ENCODE measurements at regions not wholly inside any gene's neighbourhood (a gene's known extent, or its start where the extent isn't known, plus 50 kb on each side); places are given as distances from the start of the nearest gene placed in this dataset.

DNA sequence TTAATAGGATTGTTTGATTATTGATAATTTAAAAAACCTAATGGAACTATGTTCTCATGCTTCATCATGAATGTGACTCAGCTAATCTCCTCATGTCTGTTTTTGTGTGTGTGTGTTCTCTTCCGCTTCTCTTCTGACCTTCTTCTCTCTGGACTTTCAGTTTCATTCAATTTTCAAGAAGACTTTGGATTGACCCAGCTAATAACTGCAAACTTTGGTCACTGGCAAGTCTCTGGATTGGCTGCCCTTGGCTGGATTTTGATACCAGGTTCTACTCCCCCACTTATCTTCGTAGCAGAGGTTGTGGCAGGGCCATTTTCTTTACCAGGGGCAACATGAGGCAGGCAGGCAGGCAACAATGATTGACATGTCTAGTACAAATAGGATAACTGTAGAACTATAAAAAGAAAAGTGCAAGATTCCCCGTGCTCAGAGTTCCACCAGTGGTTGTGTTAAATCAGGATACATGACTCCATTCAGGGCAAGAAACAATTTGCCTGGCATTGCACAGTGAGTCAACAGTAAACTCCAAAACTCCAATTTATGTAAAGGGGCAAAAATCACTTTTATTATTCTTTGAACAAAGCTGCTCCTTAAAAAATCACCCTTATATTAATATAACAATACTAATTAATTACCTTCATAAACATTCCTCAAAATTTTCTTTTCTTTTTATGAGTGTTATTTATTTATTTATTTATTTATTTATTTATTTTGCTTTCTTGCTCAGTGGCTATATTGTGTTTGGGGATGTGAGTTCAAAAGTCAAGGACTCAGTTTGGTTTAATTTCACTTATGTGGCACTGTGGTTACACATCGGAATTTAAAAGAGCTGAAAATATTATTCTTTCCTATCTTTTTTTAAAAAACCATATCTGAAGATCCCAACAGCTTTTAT lies 167.6 kb downstream of the RND3 start:
- ChIA-PET CTCF (no interaction called here), POLR2A (no interaction called here)
- Mint-ChIP-seq H3K4me1 (ENCODE audit: low read depth) (no peaks in the 10 kb centered on the region), H3K9me3 (peaks cover 3% of the 10 kb centered on the region), H3K27me3 (no peaks in the 10 kb centered on the region), H3K27ac (no peak overlapping the region), H3K36me3 (ENCODE audit: low read depth) (no peaks in the 10 kb centered on the region), H3K4me3 (no peak overlapping the region)
- Histone ChIP-seq H3K9me3 (ENCODE audit: control insufficient read depth in 1 of 2, insufficient read depth in 1 of 2, low read length in 2 of 2) (peaks cover 0 to 3% of the 10 kb centered on the region in 2 experiments), H3K4me3 (ENCODE audit: low read length) (no peak overlapping the region), H3K4me1 (ENCODE audit: insufficient read depth, low read length) (no peaks in the 10 kb centered on the region), H3K27me3 (ENCODE audit: control insufficient read depth in 1 of 2, insufficient read depth in 2 of 2, low read length in 2 of 2) (no peaks in the 10 kb centered on the region), H3K27ac (ENCODE audit: low read depth in 1 of 2, low read length in 2 of 2) (no peak overlapping the region), H3K36me3 (ENCODE audit: insufficient read depth, low read length) (no peaks in the 10 kb centered on the region)
- TF ChIP-seq, protein P1, sequence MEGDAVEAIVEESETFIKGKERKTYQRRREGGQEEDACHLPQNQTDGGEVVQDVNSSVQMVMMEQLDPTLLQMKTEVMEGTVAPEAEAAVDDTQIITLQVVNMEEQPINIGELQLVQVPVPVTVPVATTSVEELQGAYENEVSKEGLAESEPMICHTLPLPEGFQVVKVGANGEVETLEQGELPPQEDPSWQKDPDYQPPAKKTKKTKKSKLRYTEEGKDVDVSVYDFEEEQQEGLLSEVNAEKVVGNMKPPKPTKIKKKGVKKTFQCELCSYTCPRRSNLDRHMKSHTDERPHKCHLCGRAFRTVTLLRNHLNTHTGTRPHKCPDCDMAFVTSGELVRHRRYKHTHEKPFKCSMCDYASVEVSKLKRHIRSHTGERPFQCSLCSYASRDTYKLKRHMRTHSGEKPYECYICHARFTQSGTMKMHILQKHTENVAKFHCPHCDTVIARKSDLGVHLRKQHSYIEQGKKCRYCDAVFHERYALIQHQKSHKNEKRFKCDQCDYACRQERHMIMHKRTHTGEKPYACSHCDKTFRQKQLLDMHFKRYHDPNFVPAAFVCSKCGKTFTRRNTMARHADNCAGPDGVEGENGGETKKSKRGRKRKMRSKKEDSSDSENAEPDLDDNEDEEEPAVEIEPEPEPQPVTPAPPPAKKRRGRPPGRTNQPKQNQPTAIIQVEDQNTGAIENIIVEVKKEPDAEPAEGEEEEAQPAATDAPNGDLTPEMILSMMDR (IDR thresholded peaks at IDR 0.05), result no peak
- ATAC-seq (ENCODE audit: poor library complexity), result no peak
- no peak for DNase-seq
- intact Hi-C loops (cut with DNase I, micrococcal nuclease), result no loop called here

DNA sequence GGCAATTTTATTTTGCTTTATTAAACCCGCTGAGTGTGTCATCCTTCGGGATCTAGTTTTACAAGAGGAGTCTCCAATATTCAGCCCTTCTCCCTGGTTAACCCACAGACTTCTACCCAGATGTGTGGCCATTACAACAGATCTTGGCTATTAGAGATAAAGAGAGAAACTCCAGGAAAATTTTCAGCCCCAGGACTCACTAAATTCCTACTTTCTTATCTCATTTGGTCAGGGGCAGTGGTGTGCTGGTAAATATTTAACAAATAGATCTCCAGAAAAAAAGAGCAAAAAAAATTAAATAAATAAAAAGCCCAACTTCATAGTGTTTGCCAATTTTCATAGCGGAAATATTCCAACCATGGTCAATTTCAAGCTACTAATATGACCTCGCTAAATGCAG lies 168.4 kb downstream of the RND3 start:
- TF ChIP-seq, protein P1 (IDR thresholded peaks at IDR 0.05), result no peak
- no peak for DNase-seq
- no peaks in the 10 kb centered on the region for H3K27me3 Mint-ChIP-seq
- peaks cover 0 to 3% of the 10 kb centered on the region in 2 experiments for H3K9me3 ChIP-seq (ENCODE audit: control insufficient read depth in 1 of 2, insufficient read depth in 1 of 2, low read length in 2 of 2)
- no peak overlapping the region for H3K27ac ChIP-seq (ENCODE audit: low read depth in 1 of 2, low read length in 2 of 2)
- H3K36me3 Mint-ChIP-seq (ENCODE audit: low read depth), result no peaks in the 10 kb centered on the region
- ATAC-seq (ENCODE audit: poor library complexity), result no peak
- CTCF ChIA-PET, result no interaction called here
- intact Hi-C loops (cut with DNase I, micrococcal nuclease), result no loop called here
- H3K27ac Mint-ChIP-seq, result no peak overlapping the region
- H3K27me3 ChIP-seq (ENCODE audit: control insufficient read depth in 1 of 2, insufficient read depth in 2 of 2, low read length in 2 of 2), result no peaks in the 10 kb centered on the region
- no peaks in the 10 kb centered on the region for H3K36me3 ChIP-seq (ENCODE audit: insufficient read depth, low read length)
- H3K4me3 ChIP-seq (ENCODE audit: low read length), result no peak overlapping the region
- no peaks in the 10 kb centered on the region for H3K4me1 Mint-ChIP-seq (ENCODE audit: low read depth)
- H3K4me1 ChIP-seq (ENCODE audit: insufficient read depth, low read length), result no peaks in the 10 kb centered on the region
- POLR2A ChIA-PET, result no interaction called here
- H3K9me3 Mint-ChIP-seq, result peaks cover 7% of the 10 kb centered on the region
- no peak overlapping the region for H3K4me3 Mint-ChIP-seq

DNA sequence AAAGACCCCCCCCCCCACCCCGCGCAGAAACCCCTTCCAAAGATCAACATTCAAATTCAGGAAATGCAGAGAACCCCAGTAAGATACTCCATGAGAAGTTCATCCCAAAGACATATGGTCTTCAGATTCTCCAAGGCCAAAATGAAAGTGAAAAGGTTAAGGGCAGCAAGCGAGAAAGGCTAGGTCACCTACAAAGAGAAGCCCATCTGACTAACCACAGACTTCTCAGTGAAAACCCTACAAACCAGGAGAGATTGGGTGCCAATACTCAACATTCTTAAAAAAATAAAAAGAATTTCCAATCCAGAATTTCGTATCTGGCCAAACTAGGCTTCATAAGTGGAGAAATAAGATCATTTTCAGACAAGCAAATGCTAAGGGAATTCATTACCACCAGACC lies 175.2 kb downstream of the RND3 start:
- intact Hi-C loops (cut with DNase I, micrococcal nuclease), result no loop called here
- Histone ChIP-seq H3K27me3 (ENCODE audit: control insufficient read depth in 1 of 2, insufficient read depth in 2 of 2, low read length in 2 of 2) (no peaks in the 10 kb centered on the region), H3K9me3 (ENCODE audit: control insufficient read depth in 1 of 2, insufficient read depth in 1 of 2, low read length in 2 of 2) (peaks cover 0 to 9% of the 10 kb centered on the region in 2 experiments), H3K4me3 (ENCODE audit: low read length) (no peak overlapping the region), H3K4me1 (ENCODE audit: insufficient read depth, low read length) (no peaks in the 10 kb centered on the region), H3K27ac (ENCODE audit: low read depth in 1 of 2, low read length in 2 of 2) (no peak overlapping the region), H3K36me3 (ENCODE audit: insufficient read depth, low read length) (no peaks in the 10 kb centered on the region)
- H3K4me3 Mint-ChIP-seq, result no peak overlapping the region
- H3K27ac Mint-ChIP-seq, result no peak overlapping the region
- no peaks in the 10 kb centered on the region for H3K4me1 Mint-ChIP-seq (ENCODE audit: low read depth)
- TF ChIP-seq, protein P1 (IDR thresholded peaks at IDR 0.05), result no peak
- peaks cover 20% of the 10 kb centered on the region for H3K9me3 Mint-ChIP-seq
- no peak for ATAC-seq (ENCODE audit: poor library complexity)
- DNase-seq, result no peak
- ChIA-PET CTCF (no interaction called here), POLR2A (no interaction called here)
- H3K36me3 Mint-ChIP-seq (ENCODE audit: low read depth), result no peaks in the 10 kb centered on the region
- no peaks in the 10 kb centered on the region for H3K27me3 Mint-ChIP-seq

Data from CD4-positive, alpha-beta T cell (primary cell).